ENCODE measurements at regions not wholly inside any gene's neighbourhood (a gene's known extent, or its start where the extent isn't known, plus 50 kb on each side); places are given as distances from the start of the nearest gene placed in this dataset.

- TF ChIP-seq CTCF (IDR thresholded peaks at IDR 0.05), result no peak
- TF ChIP-seq POLR2A (IDR thresholded peaks at IDR 0.05), result no peak
Measured at GRCh38 chr13:103758222-103758621, 692.0 kb upstream of the SLC10A2 start.

All from lower leg skin (tissue), 3 donors.